ENCODE measurements at regions not wholly inside any gene's neighbourhood (a gene's known extent, or its start where the extent isn't known, plus 50 kb on each side); places are given as distances from the start of the nearest gene placed in this dataset.

GRCh38 chr6:113293423-113293740 lies 563.8 kb upstream of the MARCKS start:
- DNase-seq (ENCODE audit: low read depth in 1 of 2, low spot score in 1 of 2), result no peak
- TF ChIP-seq SPI1 (IDR thresholded peaks at IDR 0.05; ENCODE audit: borderline replicate concordance, low read depth) (no peak), POLR2AphosphoS5 (IDR thresholded peaks at IDR 0.05; ENCODE audit: low read depth) (no peak), GABPA (IDR thresholded peaks at IDR 0.05; ENCODE audit: low read depth) (no peak), REST (IDR thresholded peaks at IDR 0.05; ENCODE audit: insufficient replicate concordance, low read depth) (no peak), CTCF (IDR thresholded peaks at IDR 0.05; ENCODE audit: insufficient read depth, low read length) (no peak)
- Histone ChIP-seq H3K27me3 (ENCODE audit: insufficient read depth, poor library complexity, severe bottlenecking) (no peaks in the 10 kb centered on the region), H3K4me3 (replicated peaks; ENCODE audit: insufficient read depth, low read length) (no peak overlapping the region), H3K27ac (replicated peaks) (no peak overlapping the region)

GRCh38 chr6:113299531-113299930 lies 557.6 kb upstream of the MARCKS start:
- Histone ChIP-seq H3K27me3 (ENCODE audit: insufficient read depth, poor library complexity, severe bottlenecking) (no peaks in the 10 kb centered on the region), H3K27ac (replicated peaks) (no peak overlapping the region), H3K4me3 (replicated peaks; ENCODE audit: insufficient read depth, low read length) (no peak overlapping the region)
- DNase-seq (ENCODE audit: low read depth in 1 of 2, low spot score in 1 of 2), result no peak
- TF ChIP-seq POLR2AphosphoS5 (IDR thresholded peaks at IDR 0.05; ENCODE audit: low read depth) (no peak), SPI1 (IDR thresholded peaks at IDR 0.05; ENCODE audit: borderline replicate concordance, low read depth) (no peak), REST (IDR thresholded peaks at IDR 0.05; ENCODE audit: insufficient replicate concordance, low read depth) (no peak), GABPA (IDR thresholded peaks at IDR 0.05; ENCODE audit: low read depth) (no peak), CTCF (IDR thresholded peaks at IDR 0.05; ENCODE audit: insufficient read depth, low read length) (no peak)

- Histone ChIP-seq H3K4me3 (replicated peaks; ENCODE audit: insufficient read depth, low read length) (no peak overlapping the region), H3K27ac (replicated peaks) (no peak overlapping the region), H3K27me3 (ENCODE audit: insufficient read depth, poor library complexity, severe bottlenecking) (no peaks in the 10 kb centered on the region)
- no peak for DNase-seq (ENCODE audit: low read depth in 1 of 2, low spot score in 1 of 2)
- TF ChIP-seq POLR2AphosphoS5 (IDR thresholded peaks at IDR 0.05; ENCODE audit: low read depth) (no peak), GABPA (IDR thresholded peaks at IDR 0.05; ENCODE audit: low read depth) (no peak), SPI1 (IDR thresholded peaks at IDR 0.05; ENCODE audit: borderline replicate concordance, low read depth) (no peak), REST (IDR thresholded peaks at IDR 0.05; ENCODE audit: insufficient replicate concordance, low read depth) (no peak), CTCF (IDR thresholded peaks at IDR 0.05; ENCODE audit: insufficient read depth, low read length) (no peak)
Observed at GRCh38 chr6:113301651-113302050, 555.5 kb upstream of the MARCKS start.
